ENCODE measurements at regions not wholly inside any gene's neighbourhood (a gene's known extent, or its start where the extent isn't known, plus 50 kb on each side); places are given as distances from the start of the nearest gene placed in this dataset.

DNA sequence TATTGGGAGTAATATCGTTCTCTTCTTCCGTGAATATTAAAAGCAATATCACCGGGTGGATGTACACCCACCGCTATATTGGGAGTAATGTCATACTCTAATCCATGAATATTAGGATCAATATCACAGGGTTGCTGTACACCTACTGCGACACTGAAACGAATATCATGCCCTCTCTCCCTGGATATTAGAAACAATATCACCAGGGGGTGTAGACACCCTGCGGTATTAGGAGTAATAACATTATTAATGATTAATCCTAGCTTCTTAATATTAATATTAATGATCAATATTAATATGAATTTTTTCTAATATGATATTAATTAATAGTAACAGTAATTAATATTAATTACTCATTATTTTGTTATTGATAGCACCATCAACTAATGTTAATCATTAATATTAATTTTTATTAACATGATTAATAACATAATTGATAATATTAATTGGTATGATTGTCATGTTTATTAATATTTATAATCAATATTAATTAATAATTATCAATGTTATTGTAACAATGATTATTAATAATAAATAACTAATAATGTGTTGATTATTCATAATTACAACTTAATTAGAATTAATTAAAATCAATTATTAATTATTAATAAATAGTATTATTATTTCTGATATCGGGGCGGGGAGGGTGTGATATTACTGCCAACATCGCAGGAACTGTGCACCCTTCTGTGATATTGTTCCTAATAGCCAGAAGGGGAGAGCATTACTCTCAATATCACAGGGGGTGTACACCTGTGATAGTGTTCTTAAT, 121.3 kb upstream of the C1GALT1 start:
- TF ChIP-seq EZH2 (IDR thresholded peaks at IDR 0.05; ENCODE audit: insufficient read depth, poor library complexity, severe bottlenecking) (no peak), EZH2phosphoT487 (IDR thresholded peaks at IDR 0.05; ENCODE audit: insufficient read depth, low read depth) (no peak)

All from GM23248 (cell line).